GM12878 (cell line): ENCODE measurements at regions not wholly inside any gene's neighbourhood (a gene's known extent, or its start where the extent isn't known, plus 50 kb on each side); places are given as distances from the start of the nearest gene placed in this dataset.

Source experiments
- ATAC-seq: fragments of 200-7000 bp; cut with Tn5 transposase; 3 replicates; pipeline ENCODE4 v1.9.1; 2020; ENCODE audit warnings: mild to moderate bottlenecking, moderate library complexity
- BruUV-seq: library from RNA; stranded (reverse); fragments of 400-500 nt; replicated peaks from 2 replicates; lab custom pipeline; 2021; lab: Mats Ljungman, UMichigan
- CTCF ChIA-PET: fragments of 300-600 bp; sonication (Branson Sonifier 250); formaldehyde crosslinking; extraction: SDS; loops from one replicate; lab custom pipeline; 2021; ENCODE audit warnings: inconsistent platforms; lab: Yijun Ruan, JAX
- POLR2A ChIA-PET: fragments of 350-600 bp; formaldehyde crosslinking; extraction: SDS; loops from one replicate; lab custom pipeline; 2021; ENCODE audit warnings: inconsistent platforms; lab: Charles Lee
- RAD21 ChIA-PET: fragments of 300-600 bp; sonication (Branson Sonifier 250); formaldehyde crosslinking; loops from one replicate; lab custom pipeline; 2023; ENCODE audit warnings: antibody characterized with exemption; ENCODE audit not compliant: unreplicated experiment; lab: Charles Lee
- SMC1A ChIA-PET: fragments of 300-600 bp; sonication (Branson Sonifier 250); formaldehyde crosslinking; loops from one replicate; lab custom pipeline; 2023; ENCODE audit not compliant: unreplicated experiment, uncharacterized antibody; lab: Charles Lee
- DNase-seq: peaks from one replicate; pipeline ENCODE4 v3.0.0-alpha.2; 2011; ENCODE audit warnings: low read depth, low spot score
- FAIRE-seq: peaks from 3 replicates; lab custom pipeline; 2011; peaks lifted over from hg19 to GRCh38; lab: Jason Lieb, UNC
- H2AFZ ChIP-seq: 2 replicates; pipeline ENCODE4 v1.6.0; 2011; ENCODE audit warnings: low read depth, low read length, control low read depth; ENCODE audit not compliant: control insufficient read depth
- H3K27ac ChIP-seq: 2 replicates; pipeline ENCODE4 v1.5.1; 2011; ENCODE audit warnings: control low read depth; ENCODE audit not compliant: control insufficient read depth, insufficient read depth
- H3K27me3 ChIP-seq, 2 experiments: replicated peaks in 1 of 2; 2 replicates each; pipeline versions ENCODE4 v1.6.0 to v1.6.1; 2011; ENCODE audit warnings: low read length in 1 of 2; ENCODE audit not compliant: control insufficient read depth in 2 of 2, insufficient read depth in 2 of 2
- H3K36me3 ChIP-seq, 2 experiments: 2 replicates each; pipeline ENCODE4 v1.5.1; 2011; ENCODE audit warnings: low read length in 1 of 2; ENCODE audit not compliant: control insufficient read depth in 2 of 2, insufficient read depth in 2 of 2
- H3K4me1 ChIP-seq: 2 replicates; pipeline ENCODE4 v1.6.1; 2011; ENCODE audit warnings: mild to moderate bottlenecking, low read length, moderate library complexity, mixed read lengths; ENCODE audit not compliant: control insufficient read depth, insufficient read depth
- H3K4me2 ChIP-seq: 2 replicates; pipeline ENCODE4 v1.6.0; 2011; ENCODE audit warnings: control low read depth; ENCODE audit not compliant: control insufficient read depth, insufficient read depth
- H3K4me3 ChIP-seq: fragments of 200-600 bp; sonication (generic); 2 replicates; pipeline ENCODE4 v1.5.1; 2016
- H3K79me2 ChIP-seq: 2 replicates; pipeline ENCODE4 v1.6.0; 2011; ENCODE audit warnings: low read length; ENCODE audit not compliant: control insufficient read depth, insufficient read depth
- H3K9ac ChIP-seq: 2 replicates; pipeline ENCODE4 v1.8.0; 2011; ENCODE audit warnings: low read length, control low read depth, mixed read lengths; ENCODE audit not compliant: control insufficient read depth, insufficient read depth
- H3K9me3 ChIP-seq: replicated peaks from 3 replicates; pipeline ENCODE4 v1.5.1; 2011; ENCODE audit warnings: mild to moderate bottlenecking, low read length; ENCODE audit not compliant: control insufficient read depth, insufficient read depth
- H4K20me1 ChIP-seq: 2 replicates; pipeline ENCODE4 v1.6.0; 2011; ENCODE audit not compliant: control insufficient read depth, insufficient read depth
- ASH2L ChIP-seq: fragments of 300-600, 200-600 bp; sonication (generic); IDR thresholded peaks from 2 replicates; pipeline ENCODE4 v1.6.1; 2017; ENCODE audit warnings: low read depth, mild to moderate bottlenecking, borderline replicate concordance
- ATF7 ChIP-seq: fragments of 450-650 bp; IDR thresholded peaks from 2 replicates; pipeline ENCODE4 v1.6.1; 2016; ENCODE audit warnings: low read depth, mild to moderate bottlenecking
- E2F8 ChIP-seq: fragments of 450-650 bp; IDR thresholded peaks from 2 replicates; pipeline ENCODE4 v1.6.1; 2018; ENCODE audit warnings: mild to moderate bottlenecking, low read depth, moderate library complexity; ENCODE audit not compliant: partially characterized antibody
- IKZF2 ChIP-seq, 2 experiments: fragments of 450-650 bp; IDR thresholded peaks; 2 replicates each; pipeline ENCODE4 v1.6.1; 2017; ENCODE audit warnings: mild to moderate bottlenecking in 2 of 2, moderate library complexity in 2 of 2
- LARP7 ChIP-seq: fragments of 450-650 bp; IDR thresholded peaks from 2 replicates; pipeline ENCODE4 v1.6.1; 2017; ENCODE audit warnings: mild to moderate bottlenecking
- TBL1XR1 ChIP-seq: IDR thresholded peaks from 2 replicates; pipeline ENCODE4 v1.6.1; 2012; ENCODE audit warnings: low read depth, low read length, improper control_type of control experiment
- WGBS: methylation state at CpG from one replicate; pipeline ENCODE4 v1.1.6; 2016; ENCODE audit warnings: low lambda C conversion rate; ENCODE audit not compliant: insufficient replicate concordance, insufficient coverage; ENCODE audit errors: missing lambda C conversion rate; 5-methylcytosine and 5-hydroxymethylcytosine counted together
- in situ Hi-C: fragments of 300-500 bp; cut with MboI; formaldehyde crosslinking; loops from 9 replicates; pipeline ENCODE4 v1.14.3; 2018; ENCODE audit warnings: mixed read lengths
- intact Hi-C: fragments of 100-400 bp; cut with micrococcal nuclease; formaldehyde crosslinking; loops from one replicate; pipeline ENCODE4 v1.14.2; 2022; ENCODE audit not compliant: unreplicated experiment

- intact Hi-C loops (no loop called here), in situ Hi-C loops (no loop called here)
- Histone ChIP-seq H2AFZ (no peak overlapping the region), H3K9ac (no peak overlapping the region), H3K4me2 (no peak overlapping the region), H3K27me3 (no peaks in the 10 kb centered on the region), H3K27ac (no peak overlapping the region), H3K79me2 (no peaks in the 10 kb centered on the region), H3K4me1 (no peaks in the 10 kb centered on the region), H3K9me3 (no peaks in the 10 kb centered on the region), H4K20me1 (no peaks in the 10 kb centered on the region), H3K36me3 (no peaks in the 10 kb centered on the region), H3K4me3 (no peak overlapping the region)
- DNase-seq (no peak), ATAC-seq (no peak), FAIRE-seq (no peak)
- TF ChIP-seq LARP7, result no peak
- TF ChIP-seq TBL1XR1, result no peak
- no peak for TF ChIP-seq E2F8
- no peak for TF ChIP-seq ASH2L
- no peak for TF ChIP-seq IKZF2 (IDR thresholded peaks at IDR 0.05)
- TF ChIP-seq ATF7, result no peak
- 23% methylated on average over 4 of the region's 4 CpGs for WGBS
- POLR2A ChIA-PET, result no interaction called here
- BruUV-seq, result no TSS peak
- SMC1A ChIA-PET, result interaction anchor here (1.1 to 1.7 kb wide), 2 partner anchors 9 to 13 kb away, joined by 3 read pairs; no protein-coding TSS in a partner anchor
- CTCF ChIA-PET, result interaction anchor here (1.4 kb wide), 1 partner anchor 86 kb away, joined by 3 read pairs; no protein-coding TSS in a partner anchor
- RAD21 ChIA-PET, result no interaction called here
These were observed 209.2 kb upstream of the KLF4 start for GRCh38 chr9:107698779-107699178.
